ENCODE measurements at regions not wholly inside any gene's neighbourhood (a gene's known extent, or its start where the extent isn't known, plus 50 kb on each side); places are given as distances from the start of the nearest gene placed in this dataset.

- TF ChIP-seq USF2 (IDR thresholded peaks at IDR 0.05; ENCODE audit: low read length) (no peak), CTCF (IDR thresholded peaks at IDR 0.05; ENCODE audit: control extremely low read depth in 1 of 3, insufficient read depth in 1 of 3, low read depth in 1 of 3, low read length in 3 of 3) (no peak), SUZ12 (IDR thresholded peaks at IDR 0.05; ENCODE audit: low read length) (no peak), NRF1 (IDR thresholded peaks at IDR 0.05; ENCODE audit: low read depth, low read length) (no peak), HDAC6 (IDR thresholded peaks at IDR 0.05; ENCODE audit: low read depth, low read length) (no peak)
Observed at GRCh38 chr7:47639495-47640110, 57.7 kb upstream of the TNS3 start.
